GM21723 (cell line): ENCODE measurements at regions not wholly inside any gene's neighbourhood (a gene's known extent, or its start where the extent isn't known, plus 50 kb on each side); places are given as distances from the start of the nearest gene placed in this dataset.

Experiments
- ATAC-seq: cut with Tn5 transposase; IDR thresholded peaks from one replicate; pipeline ENCODE4 v1.9.1; 2021; ENCODE audit warnings: mild to moderate bottlenecking, moderate library complexity; ENCODE audit not compliant: unreplicated experiment

GRCh38 chr4:106471151-106471550 lies 102.6 kb upstream of the GIMD1 start:
- ATAC-seq: no peak

DNA sequence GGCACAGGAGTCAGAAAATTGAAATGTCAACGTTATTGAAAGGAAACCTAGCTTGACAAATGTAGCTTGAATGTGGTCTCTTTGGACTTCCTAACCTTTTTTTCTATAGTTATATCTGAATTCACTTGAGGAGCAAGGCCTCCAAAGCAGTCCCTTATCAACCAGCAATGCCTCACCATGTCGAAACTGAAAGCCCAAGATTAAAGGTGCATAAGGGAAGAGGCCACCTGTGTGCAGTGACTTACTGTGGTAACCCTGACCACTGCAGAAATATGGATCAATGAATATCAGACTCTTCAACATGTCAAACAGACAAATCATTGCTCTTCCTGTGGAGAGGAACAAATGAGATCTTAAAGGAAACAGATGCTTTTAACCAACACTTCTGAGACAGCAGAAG lies 95.0 kb upstream of the GIMD1 start:
- ATAC-seq: no peak

GRCh38 chr4:106454581-106454980 lies 86.0 kb upstream of the GIMD1 start:
- ATAC-seq: no peak

DNA sequence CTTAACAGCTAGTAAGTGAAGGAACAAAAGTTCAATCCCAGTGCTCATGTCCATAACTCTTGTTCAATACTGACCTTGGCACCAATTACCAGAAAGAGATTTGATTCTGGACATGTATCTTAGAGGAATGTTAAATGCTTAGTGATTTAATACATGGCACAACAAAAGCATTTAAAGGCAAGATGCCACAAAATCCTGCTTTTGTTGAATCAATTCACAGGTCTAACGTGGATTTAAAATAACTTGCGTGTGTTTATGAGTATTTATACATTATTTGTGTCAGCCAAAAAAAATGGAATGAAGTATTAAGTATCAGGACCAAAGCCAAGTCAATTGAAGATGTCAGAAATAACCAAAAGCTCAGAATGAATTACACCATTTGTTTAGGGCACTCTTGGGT lies 85.4 kb upstream of the GIMD1 start:
- ATAC-seq: no peak

DNA sequence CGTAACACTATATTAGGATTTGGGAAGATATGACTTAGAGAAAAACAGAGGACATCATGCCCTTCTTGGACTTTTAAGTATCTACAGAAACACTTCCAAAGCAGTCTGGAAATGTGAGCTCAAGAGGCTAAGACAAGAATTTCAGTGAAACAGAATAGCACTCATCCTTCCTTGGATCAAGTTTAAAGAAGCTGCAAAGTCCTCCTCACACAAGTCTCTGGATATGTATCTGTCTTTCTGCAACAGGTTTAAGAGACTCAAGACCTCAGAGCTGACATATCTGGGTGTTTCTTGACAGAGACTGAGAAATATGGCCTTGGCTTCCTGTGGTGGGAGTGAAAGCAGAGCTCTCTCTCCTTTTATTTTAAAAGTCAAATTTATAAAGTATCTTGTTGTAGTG lies 82.5 kb upstream of the GIMD1 start:
- ATAC-seq: no peak

- ATAC-seq: no peak
These were observed 81.7 kb upstream of the GIMD1 start for GRCh38 chr4:106450249-106450648.

GRCh38 chr4:106444557-106444956 lies 76.0 kb upstream of the GIMD1 start:
- no peak for ATAC-seq

DNA sequence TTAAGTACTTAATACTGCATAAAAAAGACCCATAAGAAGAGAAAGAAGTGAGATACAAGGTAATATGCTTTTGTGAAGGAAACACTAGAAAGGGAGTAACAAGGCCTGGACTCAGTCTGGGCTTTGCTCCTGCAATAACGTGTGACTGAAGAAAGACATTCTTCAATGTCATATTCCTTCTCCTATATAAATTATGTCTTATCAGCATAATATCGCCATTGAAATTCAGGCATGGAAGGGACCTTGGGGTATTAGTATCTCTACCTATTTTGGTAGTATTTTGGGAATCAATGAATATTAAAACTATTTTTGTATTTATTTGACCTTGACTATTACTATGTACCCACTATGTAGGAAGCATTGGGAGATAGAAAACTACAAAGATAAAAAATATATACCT lies 62.2 kb upstream of the GIMD1 start:
- no peak for ATAC-seq

DNA sequence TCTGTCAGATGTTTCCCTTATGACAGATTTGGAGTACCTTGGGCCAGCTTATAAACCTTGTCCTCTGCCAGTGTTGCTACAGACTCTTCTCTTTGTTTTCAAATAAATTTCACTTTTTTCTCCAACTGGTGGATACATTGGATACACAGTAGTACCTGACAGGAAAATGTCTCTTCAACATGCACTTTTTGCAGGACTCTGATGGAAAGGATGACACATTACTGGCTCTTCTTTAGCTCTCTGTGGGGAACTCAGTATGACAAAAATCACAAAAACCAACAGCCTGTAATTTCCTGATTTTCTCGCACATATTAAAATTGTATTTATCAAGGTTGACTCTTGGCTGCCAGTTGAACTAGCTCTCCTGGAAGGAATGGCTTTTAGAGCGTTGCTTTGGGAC lies 61.3 kb upstream of the GIMD1 start:
- ATAC-seq: no peak

GRCh38 chr4:106426069-106426468 lies 57.5 kb upstream of the GIMD1 start:
- ATAC-seq: no peak

DNA sequence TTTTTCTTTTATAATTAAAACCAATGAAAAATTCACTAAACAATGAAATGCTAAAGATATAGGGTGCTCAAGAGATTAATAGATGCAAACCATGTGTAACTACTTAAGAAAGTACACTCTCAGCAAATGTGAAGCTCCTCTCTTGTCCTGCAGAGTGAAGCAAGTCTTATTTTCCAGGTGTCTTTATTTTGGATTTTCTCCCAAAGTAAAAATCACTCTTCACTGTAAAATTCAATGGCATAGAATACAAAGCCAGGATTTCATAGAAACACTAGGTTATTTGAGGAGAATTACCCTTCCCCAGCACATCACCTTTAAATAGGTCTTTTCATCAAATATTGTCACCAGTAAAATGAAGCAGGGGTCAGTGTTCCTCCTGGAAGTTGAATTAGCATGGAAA lies 57.0 kb upstream of the GIMD1 start:
- ATAC-seq: no peak

DNA sequence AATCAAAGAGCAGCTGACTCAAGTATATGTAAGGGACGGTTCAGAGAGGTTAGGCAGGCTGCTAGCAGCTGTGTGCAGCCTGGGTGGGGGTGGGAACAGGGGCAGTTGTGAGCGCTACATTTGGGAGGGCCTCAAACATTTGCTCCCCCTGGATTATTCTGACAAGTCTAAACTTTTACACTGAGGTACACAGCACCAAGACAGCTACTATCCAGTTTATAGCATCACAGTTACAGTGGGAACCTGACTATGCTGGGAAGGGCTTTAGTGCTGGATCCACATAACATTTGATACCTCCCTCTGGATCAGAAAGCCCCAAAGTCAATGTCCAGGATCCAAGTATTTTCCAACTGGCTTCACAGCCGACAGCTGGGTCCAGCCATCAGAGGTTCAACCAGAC lies 55.8 kb upstream of the GIMD1 start:
- no peak for ATAC-seq

GRCh38 chr4:106423791-106424190 lies 55.2 kb upstream of the GIMD1 start:
- ATAC-seq: no peak

- ATAC-seq: no peak
These were observed 54.2 kb upstream of the GIMD1 start for GRCh38 chr4:106422766-106423165.

DNA sequence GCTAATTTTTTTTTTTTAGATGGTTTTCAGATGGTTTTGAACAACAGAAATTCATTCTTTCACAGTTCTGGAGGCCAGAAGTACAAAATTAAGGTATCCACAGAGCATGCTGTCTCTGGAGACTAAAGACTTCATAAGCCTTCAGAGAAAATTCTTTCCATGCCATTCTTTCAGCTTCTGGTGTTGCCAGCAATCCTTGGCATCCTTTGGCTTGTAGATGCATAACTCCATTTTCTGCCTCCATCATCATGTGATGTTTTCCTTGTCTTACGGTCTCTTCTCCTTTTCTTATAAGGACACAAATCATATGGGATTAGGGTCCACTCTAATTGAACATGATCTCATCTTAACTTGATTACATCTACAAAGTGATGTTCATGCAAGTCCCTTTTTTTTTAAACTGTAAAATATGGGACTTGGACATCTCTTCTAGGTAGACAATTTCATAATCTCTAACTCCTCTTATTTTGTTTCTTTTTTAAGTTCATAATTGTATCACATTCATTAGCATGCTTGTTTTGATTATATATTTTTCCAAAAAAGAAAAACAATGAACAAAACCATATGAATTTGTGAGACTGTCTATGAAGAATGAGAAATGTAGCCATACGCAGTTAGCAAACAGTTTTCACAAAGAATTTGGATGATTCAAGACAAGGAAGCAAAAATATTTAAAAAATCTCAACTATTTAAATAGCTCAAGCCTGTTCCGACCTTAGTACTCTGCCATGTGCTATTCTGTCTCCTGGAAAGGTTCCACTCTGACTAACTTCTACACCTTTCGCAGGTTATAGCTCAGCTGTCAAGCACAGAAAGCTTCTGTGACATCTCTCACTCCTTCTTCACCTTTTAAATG lies 53.1 kb upstream of the GIMD1 start:
- ATAC-seq: no peak

- no peak for ATAC-seq
These were observed 49.9 kb upstream of the GIMD1 start for GRCh38 chr4:106418444-106418843.
